ENCODE measurements at regions not wholly inside any gene's neighbourhood (a gene's known extent, or its start where the extent isn't known, plus 50 kb on each side); places are given as distances from the start of the nearest gene placed in this dataset.

DNA sequence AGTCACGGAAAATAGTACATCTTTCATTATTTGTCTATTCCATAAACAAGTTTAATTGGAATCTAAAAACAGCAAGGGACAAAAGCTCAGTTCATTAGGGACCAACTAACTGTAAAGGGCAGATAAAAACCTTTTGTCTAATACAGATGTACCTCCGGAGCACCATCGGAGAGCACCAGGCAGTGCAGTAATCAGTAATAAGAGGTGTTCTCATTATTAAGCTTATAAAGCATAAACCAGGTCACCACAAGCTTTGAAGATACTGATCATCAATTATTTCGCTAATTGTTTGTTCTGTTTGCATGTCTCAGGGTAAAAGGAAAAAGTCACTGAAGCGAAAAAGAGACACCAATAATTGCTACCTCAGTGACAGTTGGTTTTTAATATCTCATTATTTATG lies 207.3 kb upstream of the PRKD1 start:
- Histone ChIP-seq H3K27ac (ENCODE audit: low read depth) (no peak overlapping the region), H3K4me3 (no peak overlapping the region), H2AFZ (no peak overlapping the region), H4K20me1 (replicated peaks; ENCODE audit: insufficient read depth) (no peaks in the 10 kb centered on the region), H3K36me3 (ENCODE audit: insufficient read depth) (no peaks in the 10 kb centered on the region), H3K27me3 (ENCODE audit: insufficient read depth) (no peaks in the 10 kb centered on the region), H3K4me2 (no peak overlapping the region), H3F3A (replicated peaks; ENCODE audit: low read depth) (no peaks in the 10 kb centered on the region), H3K4me1 (ENCODE audit: insufficient read depth) (no peaks in the 10 kb centered on the region), H3K9me2 (ENCODE audit: insufficient read depth) (no peaks in the 10 kb centered on the region), H3K79me2 (replicated peaks; ENCODE audit: insufficient read depth) (no peaks in the 10 kb centered on the region)
- Mint-ChIP-seq H3K36me3 (ENCODE audit: low read depth) (no peaks in the 10 kb centered on the region), H3K9me3 (no peaks in the 10 kb centered on the region), H3K4me1 (no peaks in the 10 kb centered on the region; the same call in 2 of the 3 replicates), H3K4me3 (no peak overlapping the region), H3K27ac (no peak overlapping the region), H3K27me3 (ENCODE audit: insufficient read depth, low read depth, poor library complexity) (no peaks in the 10 kb centered on the region)
- ATAC-seq = no peak
- DNase-seq (ENCODE audit: low spot score) = no peak
- TF ChIP-seq ZNF114 (CRISPR knock-in tag; IDR thresholded peaks at IDR 0.05) (no peak), ZNF331 (CRISPR knock-in tag; IDR thresholded peaks at IDR 0.05; ENCODE audit: low read depth) (no peak), EZH2phosphoT487 (IDR thresholded peaks at IDR 0.05; ENCODE audit: unreplicated experiment) (no peak), NANOG (IDR thresholded peaks at IDR 0.05; ENCODE audit: borderline replicate concordance) (no peak), JUNB (IDR thresholded peaks at IDR 0.05; ENCODE audit: unreplicated experiment) (no peak), EZH2 (IDR thresholded peaks at IDR 0.05; ENCODE audit: low read depth, unreplicated experiment) (no peak)
- TF ChIP-seq, protein P1, sequence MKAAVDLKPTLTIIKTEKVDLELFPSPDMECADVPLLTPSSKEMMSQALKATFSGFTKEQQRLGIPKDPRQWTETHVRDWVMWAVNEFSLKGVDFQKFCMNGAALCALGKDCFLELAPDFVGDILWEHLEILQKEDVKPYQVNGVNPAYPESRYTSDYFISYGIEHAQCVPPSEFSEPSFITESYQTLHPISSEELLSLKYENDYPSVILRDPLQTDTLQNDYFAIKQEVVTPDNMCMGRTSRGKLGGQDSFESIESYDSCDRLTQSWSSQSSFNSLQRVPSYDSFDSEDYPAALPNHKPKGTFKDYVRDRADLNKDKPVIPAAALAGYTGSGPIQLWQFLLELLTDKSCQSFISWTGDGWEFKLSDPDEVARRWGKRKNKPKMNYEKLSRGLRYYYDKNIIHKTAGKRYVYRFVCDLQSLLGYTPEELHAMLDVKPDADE (IDR thresholded peaks at IDR 0.05) = no peak
- TF ChIP-seq, protein P2, sequence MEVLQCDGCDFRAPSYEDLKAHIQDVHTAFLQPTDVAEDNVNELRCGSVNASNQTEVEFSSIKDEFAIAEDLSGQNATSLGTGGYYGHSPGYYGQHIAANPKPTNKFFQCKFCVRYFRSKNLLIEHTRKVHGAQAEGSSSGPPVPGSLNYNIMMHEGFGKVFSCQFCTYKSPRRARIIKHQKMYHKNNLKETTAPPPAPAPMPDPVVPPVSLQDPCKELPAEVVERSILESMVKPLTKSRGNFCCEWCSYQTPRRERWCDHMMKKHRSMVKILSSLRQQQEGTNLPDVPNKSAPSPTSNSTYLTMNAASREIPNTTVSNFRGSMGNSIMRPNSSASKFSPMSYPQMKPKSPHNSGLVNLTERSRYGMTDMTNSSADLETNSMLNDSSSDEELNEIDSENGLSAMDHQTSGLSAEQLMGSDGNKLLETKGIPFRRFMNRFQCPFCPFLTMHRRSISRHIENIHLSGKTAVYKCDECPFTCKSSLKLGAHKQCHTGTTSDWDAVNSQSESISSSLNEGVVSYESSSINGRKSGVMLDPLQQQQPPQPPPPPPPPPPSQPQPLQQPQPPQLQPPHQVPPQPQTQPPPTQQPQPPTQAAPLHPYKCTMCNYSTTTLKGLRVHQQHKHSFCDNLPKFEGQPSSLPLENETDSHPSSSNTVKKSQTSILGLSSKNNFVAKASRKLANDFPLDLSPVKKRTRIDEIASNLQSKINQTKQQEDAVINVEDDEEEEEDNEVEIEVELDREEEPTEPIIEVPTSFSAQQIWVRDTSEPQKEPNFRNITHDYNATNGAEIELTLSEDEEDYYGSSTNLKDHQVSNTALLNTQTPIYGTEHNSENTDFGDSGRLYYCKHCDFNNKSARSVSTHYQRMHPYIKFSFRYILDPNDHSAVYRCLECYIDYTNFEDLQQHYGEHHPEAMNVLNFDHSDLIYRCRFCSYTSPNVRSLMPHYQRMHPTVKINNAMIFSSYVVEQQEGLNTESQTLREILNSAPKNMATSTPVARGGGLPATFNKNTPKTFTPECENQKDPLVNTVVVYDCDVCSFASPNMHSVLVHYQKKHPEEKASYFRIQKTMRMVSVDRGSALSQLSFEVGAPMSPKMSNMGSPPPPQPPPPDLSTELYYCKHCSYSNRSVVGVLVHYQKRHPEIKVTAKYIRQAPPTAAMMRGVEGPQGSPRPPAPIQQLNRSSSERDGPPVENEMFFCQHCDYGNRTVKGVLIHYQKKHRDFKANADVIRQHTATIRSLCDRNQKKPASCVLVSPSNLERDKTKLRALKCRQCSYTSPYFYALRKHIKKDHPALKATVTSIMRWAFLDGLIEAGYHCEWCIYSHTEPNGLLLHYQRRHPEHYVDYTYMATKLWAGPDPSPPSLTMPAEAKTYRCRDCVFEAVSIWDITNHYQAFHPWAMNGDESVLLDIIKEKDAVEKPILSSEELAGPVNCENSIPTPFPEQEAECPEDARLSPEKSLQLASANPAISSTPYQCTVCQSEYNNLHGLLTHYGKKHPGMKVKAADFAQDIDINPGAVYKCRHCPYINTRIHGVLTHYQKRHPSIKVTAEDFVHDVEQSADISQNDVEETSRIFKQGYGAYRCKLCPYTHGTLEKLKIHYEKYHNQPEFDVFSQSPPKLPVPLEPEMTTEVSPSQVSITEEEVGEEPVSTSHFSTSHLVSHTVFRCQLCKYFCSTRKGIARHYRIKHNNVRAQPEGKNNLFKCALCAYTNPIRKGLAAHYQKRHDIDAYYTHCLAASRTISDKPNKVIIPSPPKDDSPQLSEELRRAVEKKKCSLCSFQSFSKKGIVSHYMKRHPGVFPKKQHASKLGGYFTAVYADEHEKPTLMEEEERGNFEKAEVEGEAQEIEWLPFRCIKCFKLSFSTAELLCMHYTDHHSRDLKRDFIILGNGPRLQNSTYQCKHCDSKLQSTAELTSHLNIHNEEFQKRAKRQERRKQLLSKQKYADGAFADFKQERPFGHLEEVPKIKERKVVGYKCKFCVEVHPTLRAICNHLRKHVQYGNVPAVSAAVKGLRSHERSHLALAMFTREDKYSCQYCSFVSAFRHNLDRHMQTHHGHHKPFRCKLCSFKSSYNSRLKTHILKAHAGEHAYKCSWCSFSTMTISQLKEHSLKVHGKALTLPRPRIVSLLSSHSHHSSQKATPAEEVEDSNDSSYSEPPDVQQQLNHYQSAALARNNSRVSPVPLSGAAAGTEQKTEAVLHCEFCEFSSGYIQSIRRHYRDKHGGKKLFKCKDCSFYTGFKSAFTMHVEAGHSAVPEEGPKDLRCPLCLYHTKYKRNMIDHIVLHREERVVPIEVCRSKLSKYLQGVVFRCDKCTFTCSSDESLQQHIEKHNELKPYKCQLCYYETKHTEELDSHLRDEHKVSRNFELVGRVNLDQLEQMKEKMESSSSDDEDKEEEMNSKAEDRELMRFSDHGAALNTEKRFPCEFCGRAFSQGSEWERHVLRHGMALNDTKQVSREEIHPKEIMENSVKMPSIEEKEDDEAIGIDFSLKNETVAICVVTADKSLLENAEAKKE (CRISPR knock-in tag; IDR thresholded peaks at IDR 0.05) = no peak
- TF ChIP-seq, protein P3, sequence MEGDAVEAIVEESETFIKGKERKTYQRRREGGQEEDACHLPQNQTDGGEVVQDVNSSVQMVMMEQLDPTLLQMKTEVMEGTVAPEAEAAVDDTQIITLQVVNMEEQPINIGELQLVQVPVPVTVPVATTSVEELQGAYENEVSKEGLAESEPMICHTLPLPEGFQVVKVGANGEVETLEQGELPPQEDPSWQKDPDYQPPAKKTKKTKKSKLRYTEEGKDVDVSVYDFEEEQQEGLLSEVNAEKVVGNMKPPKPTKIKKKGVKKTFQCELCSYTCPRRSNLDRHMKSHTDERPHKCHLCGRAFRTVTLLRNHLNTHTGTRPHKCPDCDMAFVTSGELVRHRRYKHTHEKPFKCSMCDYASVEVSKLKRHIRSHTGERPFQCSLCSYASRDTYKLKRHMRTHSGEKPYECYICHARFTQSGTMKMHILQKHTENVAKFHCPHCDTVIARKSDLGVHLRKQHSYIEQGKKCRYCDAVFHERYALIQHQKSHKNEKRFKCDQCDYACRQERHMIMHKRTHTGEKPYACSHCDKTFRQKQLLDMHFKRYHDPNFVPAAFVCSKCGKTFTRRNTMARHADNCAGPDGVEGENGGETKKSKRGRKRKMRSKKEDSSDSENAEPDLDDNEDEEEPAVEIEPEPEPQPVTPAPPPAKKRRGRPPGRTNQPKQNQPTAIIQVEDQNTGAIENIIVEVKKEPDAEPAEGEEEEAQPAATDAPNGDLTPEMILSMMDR (conservative IDR thresholded peaks at IDR 0.05; ENCODE audit: low read depth in 2 of 2) = no peak

Data from GM23338 (cell line).